NCI-H1105 treated with DMSO at 0.1 percent for 48 hours (cell line): ENCODE measurements at regions not wholly inside any gene's neighbourhood (a gene's known extent, or its start where the extent isn't known, plus 50 kb on each side); places are given as distances from the start of the nearest gene placed in this dataset.

Experiments
- DNase-seq: peaks from one replicate; lab custom pipeline; 2025; lab: John Stamatoyannopoulos, UW

GRCh38 chr7:81366546-81366945 lies 403.3 kb downstream of the HGF start:
- DNase-seq, result no peak

GRCh38 chr7:81361769-81362312 lies 408.0 kb downstream of the HGF start:
- no peak for DNase-seq

GRCh38 chr7:81355911-81356310 lies 413.9 kb downstream of the HGF start:
- no peak for DNase-seq

- DNase-seq, result no peak
These were observed 420.8 kb downstream of the HGF start for GRCh38 chr7:81349044-81349443.

DNA sequence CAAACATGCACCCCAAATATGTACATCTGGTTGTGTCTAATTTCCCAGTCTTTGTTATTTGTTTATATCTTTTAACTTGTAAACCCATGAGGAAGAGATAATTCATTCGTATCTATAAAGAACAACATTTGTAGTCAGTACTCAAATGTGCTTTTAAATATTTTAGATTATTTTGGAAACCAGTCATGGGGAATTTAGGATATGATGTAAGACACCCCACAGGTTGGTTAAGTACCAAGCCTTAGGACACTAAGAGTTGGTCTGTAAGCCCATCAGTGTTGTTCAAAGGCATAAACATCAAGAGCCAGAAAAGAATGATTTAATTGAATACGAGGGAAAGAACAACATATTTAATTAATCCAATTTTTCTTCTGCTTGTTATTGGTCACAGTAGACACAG lies 421.1 kb upstream of the SEMA3C start:
- no peak for DNase-seq

DNA sequence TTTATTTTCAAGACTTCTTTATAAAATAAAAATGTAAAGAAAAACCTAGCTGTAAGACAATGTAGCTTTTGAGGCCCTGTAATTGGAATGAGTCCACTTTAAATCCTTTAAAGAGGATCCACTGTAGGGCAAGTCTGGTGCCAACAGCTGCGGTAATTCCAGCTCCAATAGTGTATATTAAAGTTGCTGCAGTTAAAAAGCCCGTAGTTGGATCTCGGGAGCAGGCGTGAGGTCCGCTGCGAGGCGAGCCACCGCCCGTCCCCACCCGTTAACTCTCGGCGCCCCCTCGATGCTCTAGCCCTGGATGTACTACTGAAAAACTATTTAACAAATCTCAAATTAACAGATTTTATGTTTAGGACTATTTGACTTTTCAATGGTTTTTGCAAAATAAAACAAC lies 414.7 kb upstream of the SEMA3C start:
- no peak for DNase-seq

DNA sequence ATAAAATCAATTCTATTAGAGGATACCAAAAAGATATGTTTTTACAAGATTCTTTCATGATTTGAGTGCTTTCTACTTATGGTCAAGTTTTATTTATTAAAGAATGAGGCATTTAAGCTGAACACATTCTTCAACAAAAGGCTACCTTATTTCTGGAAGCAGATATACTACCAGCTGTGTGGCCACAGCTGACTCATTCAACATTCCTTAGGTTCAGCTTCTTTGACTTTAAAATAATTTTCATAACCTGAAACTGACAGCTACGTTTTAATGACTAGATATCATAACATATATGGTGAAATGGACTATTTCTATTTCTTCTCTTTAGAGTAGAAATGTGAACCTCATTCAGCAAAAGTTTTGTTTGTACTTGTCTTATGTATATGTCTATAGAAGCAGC lies 414.2 kb upstream of the SEMA3C start:
- no peak for DNase-seq

DNA sequence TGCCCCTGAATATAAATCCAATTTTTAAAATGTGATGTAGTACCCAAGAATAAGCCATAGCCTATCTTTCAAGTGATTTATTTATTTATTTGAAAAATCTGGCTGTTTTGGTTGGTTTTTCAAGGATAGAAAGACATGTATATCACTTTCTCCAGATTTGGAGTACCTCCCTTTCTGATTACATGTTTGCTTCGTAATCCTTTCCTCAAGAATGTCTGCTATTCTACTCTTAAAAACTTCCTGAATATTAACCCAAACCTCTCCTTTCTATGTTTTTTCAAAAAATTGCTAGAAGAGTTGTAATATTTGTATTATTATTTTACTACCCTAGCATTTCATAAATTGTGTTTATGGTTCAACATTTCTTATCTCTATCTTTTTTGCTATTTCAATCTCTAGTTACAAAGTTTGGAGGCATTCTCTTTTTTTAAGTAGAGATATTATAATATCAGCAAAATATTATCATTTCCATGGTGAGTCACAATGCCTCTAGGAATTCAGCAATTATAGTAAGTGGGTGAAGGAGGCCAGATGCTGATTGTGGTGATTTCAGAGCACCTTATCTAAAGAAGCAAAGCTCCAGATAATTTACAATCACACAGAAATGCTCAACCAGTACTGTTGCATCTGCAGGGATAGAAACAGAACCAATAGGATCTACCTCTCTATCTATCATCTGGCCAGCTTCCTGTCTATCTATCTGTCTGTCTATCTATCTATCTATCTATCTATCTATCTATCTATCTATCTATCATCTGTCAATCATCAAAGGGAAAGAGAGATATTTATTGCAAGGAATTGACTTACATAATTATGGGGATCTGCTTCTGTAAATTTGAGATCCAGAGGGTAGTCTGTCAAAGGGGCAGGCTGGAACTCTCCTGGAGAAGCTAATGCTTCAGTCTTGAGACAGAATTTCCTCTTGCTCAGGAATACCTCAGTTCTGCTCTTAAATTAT lies 412.5 kb upstream of the SEMA3C start:
- DNase-seq, result no peak

GRCh38 chr7:81330108-81330507 lies 411.3 kb upstream of the SEMA3C start:
- no peak for DNase-seq

DNA sequence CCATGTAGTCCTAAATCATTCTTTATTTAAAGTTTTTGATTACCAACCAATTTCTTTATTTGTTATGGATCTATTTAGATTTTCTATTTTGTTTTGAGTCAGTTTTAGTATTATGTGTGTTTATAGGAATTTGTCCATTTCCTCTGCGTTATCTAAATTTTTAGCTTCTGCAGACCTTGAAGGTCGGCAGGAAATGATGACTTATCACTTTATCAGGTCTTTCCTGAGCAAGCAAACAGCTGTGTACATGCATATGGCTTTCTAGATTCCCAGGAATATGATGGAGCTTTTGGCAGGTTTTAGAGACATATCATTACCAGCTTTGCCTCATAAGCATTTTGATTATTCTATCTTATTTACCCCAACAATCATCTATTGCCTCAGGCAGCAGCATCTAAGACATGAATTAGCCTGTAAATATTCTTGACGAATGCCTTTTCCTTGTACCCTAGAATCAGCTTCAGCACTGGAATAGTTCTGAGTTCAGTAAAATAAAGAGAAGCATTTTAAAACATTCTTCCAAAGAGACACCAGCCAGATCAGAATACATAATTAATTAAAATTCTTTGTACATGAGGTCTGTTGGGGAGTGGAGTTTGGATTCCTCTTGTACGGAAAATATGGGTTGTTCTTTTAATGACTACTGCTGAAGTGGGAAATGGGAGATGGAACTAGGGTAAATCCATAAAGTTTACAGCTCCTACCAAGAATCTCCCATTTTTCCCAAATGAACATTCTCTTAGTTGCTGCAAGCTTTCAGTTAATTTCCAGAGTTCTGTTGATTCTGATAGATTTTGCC lies 408.8 kb upstream of the SEMA3C start:
- no peak for DNase-seq

- no peak for DNase-seq
These were observed 403.1 kb upstream of the SEMA3C start for GRCh38 chr7:81321949-81322348.

DNA sequence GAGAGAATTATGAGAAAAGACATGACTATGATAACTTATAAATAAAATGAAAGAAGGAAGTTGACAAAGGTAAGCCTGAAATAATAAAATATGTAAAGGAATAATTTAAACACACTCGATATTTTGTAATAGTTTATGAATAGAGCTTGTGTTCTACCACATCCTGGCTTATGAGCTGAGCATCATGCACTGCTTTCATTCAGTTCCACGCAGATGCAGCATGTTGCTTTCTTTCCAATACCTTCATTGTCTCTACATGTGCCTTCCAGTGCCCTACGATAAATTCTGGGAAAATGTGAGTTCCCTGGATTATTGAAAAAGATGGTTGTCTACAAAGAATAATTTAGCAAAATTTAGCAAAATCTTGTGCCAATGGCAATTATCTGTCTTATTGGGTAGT lies 398.9 kb upstream of the SEMA3C start:
- no peak for DNase-seq

DNA sequence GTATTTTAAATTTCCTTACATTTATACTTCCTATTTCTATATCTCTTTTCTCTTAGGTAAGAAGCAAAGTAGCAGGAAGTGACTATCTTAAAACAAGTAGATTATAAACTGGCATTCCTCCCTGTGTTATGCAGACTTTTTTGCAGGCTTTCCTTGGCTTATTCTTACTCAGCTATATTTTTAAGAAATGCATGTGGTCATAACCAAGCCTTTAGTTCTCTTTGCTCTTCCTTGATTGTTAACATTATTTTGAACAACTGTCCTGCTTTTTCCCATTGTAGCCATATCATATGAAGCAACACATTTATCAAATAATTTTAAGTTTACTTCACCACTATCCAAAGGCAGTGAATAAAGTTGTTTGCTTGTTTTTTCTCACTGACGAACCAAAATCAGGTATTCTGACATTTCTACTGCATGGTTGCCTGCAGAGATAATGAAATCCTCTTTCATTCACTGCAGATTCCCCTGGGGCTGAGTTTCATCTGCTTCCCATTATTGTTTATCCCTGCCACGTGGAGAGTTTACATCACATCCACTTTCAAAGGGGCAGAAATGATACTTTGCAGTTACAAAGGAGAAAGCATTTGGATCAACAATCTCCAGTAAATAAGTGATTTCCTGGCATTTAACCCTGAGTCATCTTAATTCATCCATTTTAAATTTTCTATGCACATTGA lies 389.9 kb upstream of the SEMA3C start:
- no peak for DNase-seq

DNA sequence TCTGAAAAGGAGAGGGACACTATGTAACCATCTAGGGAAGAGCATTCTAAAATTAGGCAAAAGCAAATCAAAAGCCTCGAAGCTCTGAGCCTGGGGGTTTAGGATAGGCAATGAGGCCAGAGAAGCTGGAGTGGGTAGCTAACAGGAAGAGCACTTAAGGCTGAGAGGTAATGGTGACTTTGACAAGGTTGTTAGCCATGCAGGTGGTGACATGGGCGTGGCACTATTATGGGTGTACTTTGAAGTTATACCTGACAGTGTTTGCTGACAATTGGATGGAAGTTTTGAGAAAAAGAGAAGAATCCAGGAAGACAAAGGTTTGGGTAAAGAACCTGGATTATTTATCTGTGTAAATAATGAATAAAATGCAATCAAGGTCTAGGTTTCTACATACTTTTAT lies 383.0 kb upstream of the SEMA3C start:
- no peak for DNase-seq

- no peak for DNase-seq
These were observed 381.9 kb upstream of the SEMA3C start for GRCh38 chr7:81300753-81301152.

- no peak for DNase-seq
These were observed 380.9 kb upstream of the SEMA3C start for GRCh38 chr7:81299711-81300110.

DNA sequence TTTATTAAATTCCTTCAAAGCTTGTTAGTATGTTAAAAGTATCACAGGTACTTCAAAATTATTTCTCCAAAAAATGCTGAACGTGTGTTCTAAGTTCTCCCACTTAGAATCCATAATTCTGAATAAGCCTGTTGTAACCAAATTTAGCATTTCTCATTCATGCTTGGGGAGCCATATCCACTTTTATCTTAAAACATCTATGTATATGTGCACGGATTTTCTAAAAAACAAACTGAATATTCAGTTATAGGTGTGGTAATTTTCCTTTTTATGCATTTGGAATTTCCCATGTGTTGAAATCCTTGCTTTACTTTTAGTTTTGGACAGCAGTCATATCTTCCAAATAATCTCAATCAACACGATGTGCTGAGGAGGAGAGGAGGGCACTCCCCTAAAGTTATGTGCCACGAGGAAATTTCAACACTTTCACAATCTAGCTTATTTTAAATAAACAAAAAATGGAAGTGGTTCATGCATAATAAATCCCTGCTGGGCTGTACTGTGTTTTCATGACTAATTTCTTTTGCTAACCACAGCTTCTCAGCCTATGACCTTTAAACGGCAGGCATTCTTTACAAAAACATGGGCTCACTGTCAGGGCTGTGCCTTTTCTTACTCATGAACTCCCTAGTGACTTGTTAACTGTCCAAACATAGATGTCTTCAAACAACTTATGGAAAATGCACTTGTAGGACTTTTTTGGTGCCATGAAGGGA lies 380.3 kb upstream of the SEMA3C start:
- no peak for DNase-seq

- DNase-seq, result no peak
These were observed 378.5 kb upstream of the SEMA3C start for GRCh38 chr7:81297317-81297716.

- no peak for DNase-seq
These were observed 377.9 kb upstream of the SEMA3C start for GRCh38 chr7:81296726-81297125.

DNA sequence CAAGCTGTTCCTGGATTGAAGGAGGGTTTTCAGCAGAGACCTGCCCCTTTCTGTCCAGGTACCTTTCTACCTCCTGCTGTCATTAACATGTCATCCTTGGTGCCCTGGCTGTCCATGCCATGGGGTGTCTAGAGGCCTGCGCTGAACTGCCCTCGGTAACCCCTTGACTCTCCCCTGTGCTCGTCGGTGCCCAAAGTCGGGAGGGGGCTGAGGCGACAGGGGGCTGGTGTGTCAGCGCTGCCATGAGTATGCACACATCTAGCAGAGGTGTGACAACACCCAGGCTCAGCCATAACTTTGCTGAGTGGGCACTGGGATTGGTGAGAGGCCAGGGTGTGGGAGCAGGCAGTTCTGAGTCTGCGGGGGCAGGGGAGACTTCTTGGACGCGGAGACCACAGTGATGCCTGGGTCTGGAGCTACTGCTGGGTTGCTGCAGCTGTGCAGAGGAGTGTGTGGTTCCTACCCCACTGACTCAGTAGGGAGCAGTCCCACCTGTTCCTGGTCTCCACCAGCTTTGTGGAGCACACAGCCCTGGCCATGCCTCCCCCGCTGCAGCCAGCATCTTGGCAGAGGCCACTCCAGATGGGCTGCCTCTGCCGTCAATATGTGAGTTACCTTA lies 376.2 kb upstream of the SEMA3C start:
- DNase-seq, result no peak

- no peak for DNase-seq
These were observed 375.0 kb upstream of the SEMA3C start for GRCh38 chr7:81293806-81294205.
